ENCODE measurements at regions not wholly inside any gene's neighbourhood (a gene's known extent, or its start where the extent isn't known, plus 50 kb on each side); places are given as distances from the start of the nearest gene placed in this dataset. TPM values are rescaled to one million over a fixed set of nuclear protein-coding genes. Genes with fewer than 3 reads are reported as not detected.

Small RNAs in the stretch of these regions (small RNA-seq; reads per million reads assigned to genes)
- gene AL512324.1, result not detected
- gene MIR3156-1, result not detected
- gene RNU6-1207P, result not detected

Measured in occipital lobe (tissue), 1 donor.